ENCODE measurements at regions not wholly inside any gene's neighbourhood (a gene's known extent, or its start where the extent isn't known, plus 50 kb on each side); places are given as distances from the start of the nearest gene placed in this dataset.

GRCh38 chr6:49332781-49333180 is 130.3 kb downstream of the MMUT start:
- no peaks in the 10 kb centered on the region for H3K9me3 Mint-ChIP-seq (ENCODE audit: unreplicated experiment)
- H3K4me1 Mint-ChIP-seq (ENCODE audit: insufficient read depth, unreplicated experiment) = no peaks in the 10 kb centered on the region
- H3K4me3 Mint-ChIP-seq (ENCODE audit: unreplicated experiment) = no peak overlapping the region
- no peak for DNase-seq (ENCODE audit: unreplicated experiment)
- no peaks in the 10 kb centered on the region for H3K27me3 Mint-ChIP-seq (ENCODE audit: insufficient read depth, unreplicated experiment)
- BruUV-seq (replicated peaks) = no TSS peak
- no peak overlapping the region for H3K27ac Mint-ChIP-seq (ENCODE audit: low read depth, unreplicated experiment)
- ChIA-PET POLR2A (no interaction called here), CTCF (no interaction called here)
- no peak for TF ChIP-seq CTCF (IDR thresholded peaks at IDR 0.05; ENCODE audit: unreplicated experiment)
- no peaks in the 10 kb centered on the region for H3K36me3 Mint-ChIP-seq (ENCODE audit: insufficient read depth, unreplicated experiment)
- intact Hi-C loops (cut with micrococcal nuclease) = no loop called here

GRCh38 chr6:49329186-49329585 is 133.9 kb downstream of the MMUT start:
- intact Hi-C loops (cut with micrococcal nuclease) = no loop called here
- no peak for TF ChIP-seq CTCF (IDR thresholded peaks at IDR 0.05; ENCODE audit: unreplicated experiment)
- Mint-ChIP-seq H3K36me3 (ENCODE audit: insufficient read depth, unreplicated experiment) (no peaks in the 10 kb centered on the region), H3K27ac (ENCODE audit: low read depth, unreplicated experiment) (no peak overlapping the region), H3K4me1 (ENCODE audit: insufficient read depth, unreplicated experiment) (peaks cover 13% of the 10 kb centered on the region), H3K9me3 (ENCODE audit: unreplicated experiment) (no peaks in the 10 kb centered on the region), H3K27me3 (ENCODE audit: insufficient read depth, unreplicated experiment) (no peaks in the 10 kb centered on the region), H3K4me3 (ENCODE audit: unreplicated experiment) (no peak overlapping the region)
- DNase-seq (ENCODE audit: unreplicated experiment) = no peak
- CTCF ChIA-PET = no interaction called here
- BruUV-seq (replicated peaks) = no TSS peak
- POLR2A ChIA-PET = interaction anchor here (0.6 kb wide), 1 partner anchor 54 kb away, joined by 3 read pairs; no protein-coding TSS in a partner anchor

- CTCF ChIA-PET = no interaction called here
- POLR2A ChIA-PET = interaction anchor here (0.6 to 0.7 kb wide), 2 partner anchors 11 to 43 kb away, joined by 3 to 4 read pairs; no protein-coding TSS in a partner anchor
- no peak for TF ChIP-seq CTCF (IDR thresholded peaks at IDR 0.05; ENCODE audit: unreplicated experiment)
- BruUV-seq (replicated peaks) = no TSS peak
- H3K27me3 Mint-ChIP-seq (ENCODE audit: insufficient read depth, unreplicated experiment) = no peaks in the 10 kb centered on the region
- peaks cover 13% of the 10 kb centered on the region for H3K4me1 Mint-ChIP-seq (ENCODE audit: insufficient read depth, unreplicated experiment)
- H3K4me3 Mint-ChIP-seq (ENCODE audit: unreplicated experiment) = no peak overlapping the region
- no peaks in the 10 kb centered on the region for H3K36me3 Mint-ChIP-seq (ENCODE audit: insufficient read depth, unreplicated experiment)
- no peak for DNase-seq (ENCODE audit: unreplicated experiment)
- no peak overlapping the region for H3K27ac Mint-ChIP-seq (ENCODE audit: low read depth, unreplicated experiment)
- intact Hi-C loops (cut with micrococcal nuclease) = no loop called here
- H3K9me3 Mint-ChIP-seq (ENCODE audit: unreplicated experiment) = no peaks in the 10 kb centered on the region
These were observed 134.9 kb downstream of the MMUT start for GRCh38 chr6:49328051-49328744.

GRCh38 chr6:49327571-49327970 is 135.5 kb downstream of the MMUT start:
- Mint-ChIP-seq H3K27me3 (ENCODE audit: insufficient read depth, unreplicated experiment) (no peaks in the 10 kb centered on the region), H3K9me3 (ENCODE audit: unreplicated experiment) (no peaks in the 10 kb centered on the region), H3K36me3 (ENCODE audit: insufficient read depth, unreplicated experiment) (no peaks in the 10 kb centered on the region), H3K4me3 (ENCODE audit: unreplicated experiment) (no peak overlapping the region), H3K27ac (ENCODE audit: low read depth, unreplicated experiment) (no peak overlapping the region), H3K4me1 (ENCODE audit: insufficient read depth, unreplicated experiment) (peaks cover 13% of the 10 kb centered on the region)
- BruUV-seq (replicated peaks) = no TSS peak
- no peak for TF ChIP-seq CTCF (IDR thresholded peaks at IDR 0.05; ENCODE audit: unreplicated experiment)
- ChIA-PET CTCF (no interaction called here), POLR2A (interaction anchor here (0.7 to 1.5 kb wide), 2 partner anchors 11 to 15 kb away, joined by 4 read pairs; no protein-coding TSS in a partner anchor)
- intact Hi-C loops (cut with micrococcal nuclease) = loop anchor here (2.0 kb wide), 1 partner anchor 501 kb away; no protein-coding TSS in a partner anchor
- no peak for DNase-seq (ENCODE audit: unreplicated experiment)

All from MCF 10A (cell line).